Smooth muscle cell (in vitro differentiated cells): ENCODE measurements at regions not wholly inside any gene's neighbourhood (a gene's known extent, or its start where the extent isn't known, plus 50 kb on each side); places are given as distances from the start of the nearest gene placed in this dataset.
"Not testable (repeated sequence)": the region's sequence is repeated elsewhere in the genome, so short reads cannot be mapped to it uniquely, and the experiment has no call there.

ENCODE experiments used
- DNase-seq: peaks from one replicate; lab custom pipeline; 2025; ENCODE audit not compliant: unreplicated experiment; lab: John Stamatoyannopoulos, UW
- H2AFZ ChIP-seq: fragments of 200-600 bp; sonication (generic); 2 replicates; pipeline ENCODE4 v1.6.0; 2016; ENCODE audit warnings: antibody characterized with exemption, low read depth, mild to moderate bottlenecking
- H3F3A ChIP-seq: fragments of 200-600 bp; sonication (generic); 2 replicates; pipeline ENCODE4 v1.6.0; 2017; ENCODE audit warnings: antibody characterized with exemption, low read depth
- H3K27ac ChIP-seq: fragments of 200-600 bp; sonication (generic); 2 replicates; pipeline ENCODE4 v1.5.1; 2016; ENCODE audit warnings: low read depth, mild to moderate bottlenecking
- H3K27me3 ChIP-seq: fragments of 200-600 bp; sonication (generic); 2 replicates; pipeline ENCODE4 v1.6.1; 2016; ENCODE audit warnings: low read depth, mild to moderate bottlenecking
- H3K36me3 ChIP-seq: fragments of 200-600 bp; sonication (generic); 2 replicates; pipeline ENCODE4 v1.5.1; 2016; ENCODE audit warnings: low read depth
- H3K4me1 ChIP-seq: fragments of 200-600 bp; sonication (generic); 2 replicates; pipeline ENCODE4 v1.5.1; 2016; ENCODE audit warnings: low read depth
- H3K4me2 ChIP-seq: fragments of 200-600 bp; sonication (generic); 2 replicates; pipeline ENCODE4 v1.6.0; 2016; ENCODE audit warnings: mild to moderate bottlenecking
- H3K4me3 ChIP-seq: fragments of 200-600 bp; sonication (generic); 2 replicates; pipeline ENCODE4 v1.5.1; 2016; ENCODE audit warnings: mild to moderate bottlenecking
- H3K79me2 ChIP-seq: fragments of 200-600 bp; sonication (generic); 2 replicates; pipeline ENCODE4 v1.6.0; 2016; ENCODE audit warnings: low read depth, mild to moderate bottlenecking
- H3K9ac ChIP-seq: fragments of 200-600 bp; sonication (generic); 2 replicates; pipeline ENCODE4 v1.6.0; 2016; ENCODE audit warnings: low read depth
- H3K9me3 ChIP-seq: fragments of 200-600 bp; sonication (generic); replicated peaks from 2 replicates; pipeline ENCODE4 v1.5.1; 2016; ENCODE audit warnings: low read depth
- H4K20me1 ChIP-seq: fragments of 200-600 bp; sonication (generic); 2 replicates; pipeline ENCODE4 v1.6.0; 2016; ENCODE audit warnings: low read depth
- WGBS: methylation state at CpG from one replicate; pipeline ENCODE4 v1.1.7; 2016; ENCODE audit warnings: low lambda C conversion rate; 5-methylcytosine and 5-hydroxymethylcytosine counted together
- TF ChIP-seq, protein P1 (sequence below): fragments of 200-600 bp; sonication (generic); IDR thresholded peaks from 2 replicates; pipeline ENCODE4 v1.5.1; 2017; ENCODE audit warnings: borderline replicate concordance, mild to moderate bottlenecking, antibody characterized with exemption; ENCODE audit not compliant: insufficient read depth, poor library complexity, severe bottlenecking

DNA sequence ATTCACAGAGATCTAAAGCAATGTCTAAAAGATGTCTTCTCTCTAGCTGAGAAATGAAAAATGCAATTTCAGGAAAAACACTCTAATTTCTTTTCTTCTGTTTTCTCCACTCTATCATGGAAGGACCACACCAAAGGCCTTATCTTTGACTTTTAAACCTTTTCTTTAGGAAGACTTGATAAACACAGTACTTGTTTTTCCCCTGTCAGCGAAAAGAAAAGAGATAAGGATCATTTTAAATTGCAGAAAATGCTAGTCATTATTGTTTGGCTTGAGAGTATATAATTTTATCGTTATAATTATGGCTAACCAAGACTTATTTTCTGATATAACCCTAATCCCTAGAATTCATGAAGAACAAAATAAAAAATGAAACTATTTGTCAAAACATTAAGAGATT, 462.4 kb upstream of the API5 start:
- Histone ChIP-seq H3K27ac (no peak overlapping the region), H3K4me2 (no peak overlapping the region), H3K27me3 (no peaks in the 10 kb centered on the region), H3K4me1 (peaks cover 10% of the 10 kb centered on the region), H2AFZ (no peak overlapping the region), H3K9ac (no peak overlapping the region), H3K4me3 (no peak overlapping the region), H4K20me1 (no peaks in the 10 kb centered on the region), H3K79me2 (no peaks in the 10 kb centered on the region), H3K9me3 (no peaks in the 10 kb centered on the region), H3K36me3 (no peaks in the 10 kb centered on the region), H3F3A (no peaks in the 10 kb centered on the region)
- DNase-seq: no peak
- TF ChIP-seq, protein P1, sequence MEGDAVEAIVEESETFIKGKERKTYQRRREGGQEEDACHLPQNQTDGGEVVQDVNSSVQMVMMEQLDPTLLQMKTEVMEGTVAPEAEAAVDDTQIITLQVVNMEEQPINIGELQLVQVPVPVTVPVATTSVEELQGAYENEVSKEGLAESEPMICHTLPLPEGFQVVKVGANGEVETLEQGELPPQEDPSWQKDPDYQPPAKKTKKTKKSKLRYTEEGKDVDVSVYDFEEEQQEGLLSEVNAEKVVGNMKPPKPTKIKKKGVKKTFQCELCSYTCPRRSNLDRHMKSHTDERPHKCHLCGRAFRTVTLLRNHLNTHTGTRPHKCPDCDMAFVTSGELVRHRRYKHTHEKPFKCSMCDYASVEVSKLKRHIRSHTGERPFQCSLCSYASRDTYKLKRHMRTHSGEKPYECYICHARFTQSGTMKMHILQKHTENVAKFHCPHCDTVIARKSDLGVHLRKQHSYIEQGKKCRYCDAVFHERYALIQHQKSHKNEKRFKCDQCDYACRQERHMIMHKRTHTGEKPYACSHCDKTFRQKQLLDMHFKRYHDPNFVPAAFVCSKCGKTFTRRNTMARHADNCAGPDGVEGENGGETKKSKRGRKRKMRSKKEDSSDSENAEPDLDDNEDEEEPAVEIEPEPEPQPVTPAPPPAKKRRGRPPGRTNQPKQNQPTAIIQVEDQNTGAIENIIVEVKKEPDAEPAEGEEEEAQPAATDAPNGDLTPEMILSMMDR: no peak
- 67% methylated on average over 2 of the region's 2 CpGs for WGBS

DNA sequence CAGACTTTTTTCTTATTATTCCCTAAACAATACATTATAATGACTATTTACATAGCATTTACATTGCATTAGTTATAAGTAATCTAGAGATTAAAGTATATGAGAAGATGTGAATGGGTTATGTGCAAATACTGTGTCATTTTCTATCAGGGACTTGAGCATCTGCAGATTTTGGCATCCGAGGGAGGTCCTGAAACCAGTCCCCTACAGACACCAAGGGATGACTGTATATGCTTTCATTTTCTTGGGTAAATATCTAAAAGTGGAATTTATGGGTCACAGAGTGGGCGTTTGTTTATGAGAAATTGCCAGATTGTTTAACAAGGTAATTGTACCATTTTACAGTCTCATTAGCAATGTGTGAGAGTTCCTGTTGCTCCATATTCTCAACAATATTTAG, 454.5 kb upstream of the API5 start:
- Histone ChIP-seq H3F3A (no peaks in the 10 kb centered on the region), H2AFZ (no peak overlapping the region), H3K9me3 (no peaks in the 10 kb centered on the region), H3K4me3 (no peak overlapping the region), H3K4me1 (peaks cover 3% of the 10 kb centered on the region), H3K27ac (no peak overlapping the region), H3K79me2 (no peaks in the 10 kb centered on the region), H3K9ac (no peak overlapping the region), H3K27me3 (no peaks in the 10 kb centered on the region), H4K20me1 (no peaks in the 10 kb centered on the region), H3K4me2 (no peak overlapping the region), H3K36me3 (no peaks in the 10 kb centered on the region)
- WGBS: 68% methylated on average over 2 of the region's 2 CpGs
- DNase-seq: no peak
- TF ChIP-seq, protein P1: no peak

DNA sequence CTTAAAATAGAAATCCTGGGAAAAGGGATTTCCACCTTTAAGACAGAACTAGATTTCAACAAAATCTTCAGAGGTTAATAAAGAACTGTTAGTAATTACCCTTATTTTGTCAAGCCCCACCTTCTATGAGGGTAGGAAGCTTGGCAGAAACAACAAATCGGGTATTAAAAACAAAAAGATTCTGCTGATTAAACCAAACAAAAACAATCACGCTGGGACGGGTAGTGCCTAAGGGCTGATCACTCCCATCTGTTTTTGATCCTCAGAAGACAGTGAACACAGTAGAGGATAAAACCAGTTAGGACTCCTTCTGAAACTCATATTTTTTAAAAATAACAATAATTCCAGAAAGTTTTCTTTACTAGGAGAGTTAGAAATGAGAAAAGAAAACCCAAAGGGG, 441.3 kb upstream of the API5 start:
- Histone ChIP-seq H3K27me3 (no peaks in the 10 kb centered on the region), H4K20me1 (no peaks in the 10 kb centered on the region), H3K4me3 (no peak overlapping the region), H3K9me3 (no peaks in the 10 kb centered on the region), H3K9ac (no peak overlapping the region), H3K27ac (no peak overlapping the region), H3K4me2 (no peak overlapping the region), H3K36me3 (no peaks in the 10 kb centered on the region), H3K4me1 (no peaks in the 10 kb centered on the region), H3F3A (no peaks in the 10 kb centered on the region), H3K79me2 (no peaks in the 10 kb centered on the region), H2AFZ (no peak overlapping the region)
- no peak for DNase-seq
- WGBS: 73% methylated on average over 3 of the region's 3 CpGs
- TF ChIP-seq, protein P1: no peak

DNA sequence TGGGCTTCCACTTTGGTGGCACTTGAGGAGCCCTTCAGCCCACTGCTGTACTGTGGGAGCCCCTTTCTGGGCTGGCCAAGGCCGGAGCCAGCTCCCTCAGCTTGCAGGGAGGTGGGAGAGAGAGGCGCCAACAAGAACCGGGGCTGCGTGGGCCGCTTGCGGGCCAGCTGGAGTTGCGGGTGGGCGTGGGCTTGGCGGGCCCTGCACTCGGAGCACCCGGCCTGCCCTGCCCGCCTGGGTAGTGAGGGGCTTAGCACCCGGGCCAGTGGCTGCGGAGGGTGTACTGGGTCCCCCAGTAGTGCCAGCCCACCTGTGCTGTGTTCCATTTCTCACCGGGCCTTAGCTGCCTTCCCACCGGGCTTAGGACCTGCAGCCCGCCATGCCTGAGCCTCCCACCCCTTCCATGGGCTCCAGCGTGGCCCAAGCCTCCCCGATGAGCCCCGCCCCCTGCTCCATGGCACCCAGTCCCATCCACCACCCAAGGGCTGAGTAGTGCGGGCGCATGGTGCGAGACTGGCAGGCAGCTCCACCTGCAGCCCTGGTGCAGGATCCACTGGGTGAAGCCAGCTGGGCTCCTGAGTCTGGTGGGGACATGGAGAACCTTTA, 437.9 kb upstream of the API5 start:
- not testable (repeated sequence) for H3K36me3 ChIP-seq, H2AFZ ChIP-seq, H3K9ac ChIP-seq, H3K9me3 ChIP-seq, H3K27me3 ChIP-seq, H3K27ac ChIP-seq, H3F3A ChIP-seq, H3K4me2 ChIP-seq, H3K79me2 ChIP-seq, DNase-seq, H4K20me1 ChIP-seq, H3K4me1 ChIP-seq, H3K4me3 ChIP-seq
- 89% methylated on average over 18 of the region's 23 CpGs for WGBS

DNA sequence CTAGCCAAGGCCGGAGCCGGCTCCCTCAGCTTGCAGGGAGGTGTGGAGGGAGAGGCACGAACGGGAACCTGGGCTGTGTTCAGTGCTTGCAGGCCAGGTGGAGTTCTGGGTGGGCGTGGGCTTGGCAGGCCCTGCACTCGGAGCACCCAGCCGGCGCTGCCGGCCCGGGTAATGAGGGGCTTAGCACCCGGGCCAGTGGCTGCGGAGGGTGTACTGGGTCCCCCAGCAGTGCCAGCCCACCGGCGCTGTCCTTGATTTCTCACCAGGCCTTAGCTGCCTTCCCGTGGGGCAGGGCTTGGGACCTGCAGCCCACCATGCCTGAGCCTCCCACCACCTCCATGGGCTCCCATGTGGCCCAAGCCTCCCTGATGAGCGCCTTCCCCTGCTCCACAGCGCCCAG, 430.5 kb upstream of the API5 start:
- H3K36me3 ChIP-seq, H4K20me1 ChIP-seq, H3K4me2 ChIP-seq, H3K27me3 ChIP-seq, H3K4me3 ChIP-seq, DNase-seq, H3K27ac ChIP-seq, H3K79me2 ChIP-seq, H3K9me3 ChIP-seq, H3K9ac ChIP-seq, H3F3A ChIP-seq, H3K4me1 ChIP-seq, H2AFZ ChIP-seq: not testable (repeated sequence)
- 76% methylated on average over 17 of the region's 17 CpGs for WGBS
